GM12892 (cell line): ENCODE measurements at regions not wholly inside any gene's neighbourhood (a gene's known extent, or its start where the extent isn't known, plus 50 kb on each side); places are given as distances from the start of the nearest gene placed in this dataset.

Experiments
- POLR2A ChIP-seq: IDR thresholded peaks from 2 replicates; pipeline ENCODE4 v1.6.1; 2011; ENCODE audit warnings: low read depth, low read length, control low read depth
- POLR2AphosphoS5 ChIP-seq: IDR thresholded peaks from 2 replicates; pipeline ENCODE4 v1.6.1; 2011; ENCODE audit warnings: low read depth, low read length, control low read depth
- TAF1 ChIP-seq: IDR thresholded peaks from 2 replicates; pipeline ENCODE4 v1.6.1; 2011; ENCODE audit warnings: low read depth, mild to moderate bottlenecking, control low read depth, low read length, borderline replicate concordance

- TF ChIP-seq TAF1: no peak
- no peak for TF ChIP-seq POLR2AphosphoS5
- TF ChIP-seq POLR2A: no peak
These were observed 441.1 kb upstream of the JARID2 start for GRCh38 chr6:14804785-14805210.
